Fibroblast of lung (primary cell): ENCODE measurements at regions not wholly inside any gene's neighbourhood (a gene's known extent, or its start where the extent isn't known, plus 50 kb on each side); places are given as distances from the start of the nearest gene placed in this dataset.

Source experiments
- EZH2 ChIP-seq: IDR thresholded peaks from 2 replicates; pipeline ENCODE4 v1.5.1; 2012; ENCODE audit warnings: low read length, control low read depth, mild to moderate bottlenecking; ENCODE audit errors: missing control alignments
- TF ChIP-seq, protein P1 (sequence below), 2 donors: IDR thresholded peaks in 1 of 2; conservative IDR thresholded peaks in 1 of 2; 1 replicate in 1 of 2; 2 replicates in 1 of 2; pipeline ENCODE4 v1.5.1; 2011 to 2012; ENCODE audit warnings: low read length in 2 of 2, control low read depth in 1 of 2, inconsistent platforms in 1 of 2, low read depth in 1 of 2, mild to moderate bottlenecking in 1 of 2

GRCh38 chr5:96335873-96336272 is 97.2 kb downstream of the PCSK1 start:
- TF ChIP-seq EZH2 = no peak
- TF ChIP-seq, protein P1, sequence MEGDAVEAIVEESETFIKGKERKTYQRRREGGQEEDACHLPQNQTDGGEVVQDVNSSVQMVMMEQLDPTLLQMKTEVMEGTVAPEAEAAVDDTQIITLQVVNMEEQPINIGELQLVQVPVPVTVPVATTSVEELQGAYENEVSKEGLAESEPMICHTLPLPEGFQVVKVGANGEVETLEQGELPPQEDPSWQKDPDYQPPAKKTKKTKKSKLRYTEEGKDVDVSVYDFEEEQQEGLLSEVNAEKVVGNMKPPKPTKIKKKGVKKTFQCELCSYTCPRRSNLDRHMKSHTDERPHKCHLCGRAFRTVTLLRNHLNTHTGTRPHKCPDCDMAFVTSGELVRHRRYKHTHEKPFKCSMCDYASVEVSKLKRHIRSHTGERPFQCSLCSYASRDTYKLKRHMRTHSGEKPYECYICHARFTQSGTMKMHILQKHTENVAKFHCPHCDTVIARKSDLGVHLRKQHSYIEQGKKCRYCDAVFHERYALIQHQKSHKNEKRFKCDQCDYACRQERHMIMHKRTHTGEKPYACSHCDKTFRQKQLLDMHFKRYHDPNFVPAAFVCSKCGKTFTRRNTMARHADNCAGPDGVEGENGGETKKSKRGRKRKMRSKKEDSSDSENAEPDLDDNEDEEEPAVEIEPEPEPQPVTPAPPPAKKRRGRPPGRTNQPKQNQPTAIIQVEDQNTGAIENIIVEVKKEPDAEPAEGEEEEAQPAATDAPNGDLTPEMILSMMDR (conservative IDR thresholded peaks at IDR 0.05 in 1 of 2, IDR thresholded peaks at IDR 0.05 in 1 of 2; ENCODE audit: low read depth in 1 of 2, low read length in 2 of 2) = no peak
